Naive thymus-derived CD8-positive, alpha-beta T cell (primary cell): ENCODE measurements at regions not wholly inside any gene's neighbourhood (a gene's known extent, or its start where the extent isn't known, plus 50 kb on each side); places are given as distances from the start of the nearest gene placed in this dataset.

ENCODE experiments used
- ATAC-seq, 2 donors: fragments of 150-1000 bp; cut with Tn5 transposase in 1 of 2; sonication (Bioruptor Pico), chemical (Tn5 transposase) in 1 of 2; 1 replicate in 1 of 2; 2 replicates in 1 of 2; pipeline ENCODE4 v1.10.0; 2021; ENCODE audit warnings: mild to moderate bottlenecking in 2 of 2, moderate library complexity in 2 of 2
- POLR2A ChIA-PET: fragments of 350-600 bp; sonication (Branson Sonifier 250); formaldehyde crosslinking; loops from one replicate; lab custom pipeline; 2021; ENCODE audit warnings: antibody characterized with exemption; lab: Charles Lee
- DNase-seq, 10 donors: peaks; one replicate each; pipeline versions ENCODE4 v3.0.0 to v3.0.0-alpha.2; 2020 to 2022
- H3K27ac Mint-ChIP-seq, 10 donors: one replicate each; pipeline ENCODE4 v1.8.0; 2020 to 2022; ENCODE audit warnings: mild to moderate bottlenecking in 10 of 10, mixed read lengths in 10 of 10, moderate library complexity in 4 of 10, inconsistent platforms in 1 of 10
- H3K27me3 Mint-ChIP-seq, 5 donors: one replicate each; pipeline ENCODE4 v1.8.0; 2021 to 2022; ENCODE audit warnings: mixed read lengths in 5 of 5
- H3K36me3 Mint-ChIP-seq, 3 donors: one replicate each; pipeline ENCODE4 v1.8.0; 2020 to 2022; ENCODE audit warnings: mixed read lengths in 3 of 3, mild to moderate bottlenecking in 2 of 3, inconsistent platforms in 1 of 3
- H3K4me1 Mint-ChIP-seq, 4 donors: one replicate each; pipeline ENCODE4 v1.8.0; 2021 to 2022; ENCODE audit warnings: mixed read lengths in 4 of 4
- H3K4me3 Mint-ChIP-seq, 10 donors: one replicate each; pipeline ENCODE4 v1.8.0; 2020 to 2022; ENCODE audit warnings: mild to moderate bottlenecking in 10 of 10, mixed read lengths in 10 of 10, moderate library complexity in 6 of 10, inconsistent platforms in 1 of 10
- H3K9me3 Mint-ChIP-seq, 9 donors: one replicate each; pipeline ENCODE4 v1.8.0; 2020 to 2022; ENCODE audit warnings: mixed read lengths in 9 of 9, mild to moderate bottlenecking in 3 of 9, inconsistent platforms in 1 of 9, moderate library complexity in 1 of 9

DNA sequence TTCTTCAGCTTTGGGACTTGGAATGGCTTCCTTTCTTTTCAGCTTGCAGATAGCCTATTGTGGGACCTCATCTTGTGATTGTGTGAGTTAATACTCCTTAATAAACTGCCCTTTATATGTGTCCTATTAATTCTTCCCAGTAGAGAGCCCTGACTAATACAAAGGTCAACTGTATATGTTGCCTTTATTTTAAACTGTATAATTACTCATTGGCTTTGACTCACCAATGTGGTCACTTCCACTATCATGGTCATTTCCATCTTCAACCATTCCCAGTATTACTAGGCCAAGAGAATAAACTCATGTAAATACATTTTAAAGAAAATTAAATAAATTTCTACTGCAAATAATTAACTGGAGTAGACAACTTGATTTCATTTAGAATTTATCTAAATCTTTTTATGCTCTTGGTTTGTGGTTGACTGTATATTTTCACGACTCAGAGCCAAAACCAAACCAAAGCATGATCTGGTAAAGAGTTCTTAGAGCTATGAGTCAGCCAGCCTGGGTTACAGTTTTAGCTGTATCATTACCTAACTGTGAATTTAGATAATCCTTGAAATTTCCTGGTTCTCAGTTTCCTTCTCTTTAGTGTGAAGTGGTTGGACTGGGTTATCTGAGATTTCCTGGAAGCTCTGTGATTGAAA is 188.4 kb downstream of the PPP1R3A start:
- peaks cover 0 to 2% (median 0%) of the 10 kb centered on the region in 9 donors for H3K9me3 Mint-ChIP-seq
- ATAC-seq, result no peak
- POLR2A ChIA-PET, result no interaction called here
- no peaks in the 10 kb centered on the region for H3K36me3 Mint-ChIP-seq
- H3K27ac Mint-ChIP-seq, result no peak overlapping the region
- no peaks in the 10 kb centered on the region for H3K27me3 Mint-ChIP-seq
- DNase-seq, result no peak
- H3K4me1 Mint-ChIP-seq, result no peaks in the 10 kb centered on the region
- no peak overlapping the region for H3K4me3 Mint-ChIP-seq

DNA sequence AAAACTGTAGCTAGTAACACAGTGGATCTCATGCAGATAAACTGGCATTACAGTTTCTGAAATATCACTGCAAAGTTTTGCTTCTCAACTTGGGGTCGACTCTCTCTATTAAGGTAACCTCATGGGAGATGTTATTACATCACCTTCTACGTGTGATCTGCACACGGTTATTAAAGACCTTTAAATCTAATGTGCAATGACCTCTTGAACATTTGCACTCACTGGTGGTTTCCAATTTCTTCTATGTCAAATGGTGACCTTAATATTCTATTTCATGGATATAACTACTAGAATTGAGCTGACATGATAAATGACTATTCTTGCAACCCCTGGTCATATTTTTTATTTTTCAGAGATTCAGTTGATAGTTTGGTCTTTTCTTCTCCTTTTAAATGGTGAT is 191.3 kb downstream of the PPP1R3A start:
- Mint-ChIP-seq H3K36me3 (no peaks in the 10 kb centered on the region), H3K4me3 (no peak overlapping the region), H3K9me3 (peaks cover 0 to 2% (median 0%) of the 10 kb centered on the region in 9 donors), H3K4me1 (no peaks in the 10 kb centered on the region), H3K27me3 (peaks cover 0 to 4% (median 0%) of the 10 kb centered on the region in 5 donors), H3K27ac (no peak overlapping the region)
- DNase-seq (no peak), ATAC-seq (no peak)
- POLR2A ChIA-PET, result no interaction called here

DNA sequence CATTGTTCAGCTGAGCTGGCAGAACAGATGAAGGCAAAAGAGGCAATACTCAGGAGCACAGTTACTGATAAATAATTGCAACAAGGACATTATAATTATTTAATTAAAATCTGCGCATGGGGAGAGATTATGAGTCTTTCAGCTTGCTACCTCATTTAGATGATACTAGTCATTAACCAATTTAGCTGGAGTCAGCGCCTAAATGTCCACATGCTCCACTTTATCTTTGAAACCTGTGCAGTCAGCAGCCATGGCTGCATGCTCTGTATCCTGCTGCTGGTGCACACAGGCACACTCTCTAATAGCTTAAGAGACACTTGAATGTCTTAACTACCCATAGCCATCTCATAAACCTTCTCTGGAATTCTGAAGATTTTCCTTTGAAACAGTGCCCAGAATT is 196.8 kb downstream of the PPP1R3A start:
- no peak overlapping the region for H3K4me3 Mint-ChIP-seq
- H3K36me3 Mint-ChIP-seq, result no peaks in the 10 kb centered on the region
- peaks cover 0 to 2% (median 0%) of the 10 kb centered on the region in 9 donors for H3K9me3 Mint-ChIP-seq
- DNase-seq (no peak), ATAC-seq (no peak)
- no peaks in the 10 kb centered on the region for H3K4me1 Mint-ChIP-seq
- POLR2A ChIA-PET, result no interaction called here
- no peak overlapping the region for H3K27ac Mint-ChIP-seq
- H3K27me3 Mint-ChIP-seq, result peaks cover 0 to 4% (median 0%) of the 10 kb centered on the region in 5 donors

DNA sequence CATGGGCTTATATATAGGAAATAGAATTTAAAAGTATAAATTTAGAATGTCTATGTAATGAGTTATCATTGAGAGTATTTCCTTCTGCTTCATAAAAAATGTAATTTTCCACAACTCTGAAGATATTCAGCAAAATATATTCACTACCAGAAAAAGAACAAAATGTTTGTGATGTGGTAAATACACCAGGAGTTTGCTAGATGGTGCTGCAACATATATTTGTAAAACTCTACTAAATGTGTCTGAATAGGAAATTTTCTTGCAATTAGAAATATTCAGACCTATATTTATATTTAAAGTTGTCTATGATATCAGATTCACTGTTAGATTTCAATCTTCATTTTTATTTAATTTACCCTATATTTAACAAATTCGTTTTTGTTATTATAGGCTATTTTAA is 201.1 kb downstream of the PPP1R3A start:
- no peaks in the 10 kb centered on the region for H3K36me3 Mint-ChIP-seq
- peaks cover 0 to 2% (median 0%) of the 10 kb centered on the region in 9 donors for H3K9me3 Mint-ChIP-seq
- H3K27me3 Mint-ChIP-seq, result peaks cover 0 to 2% (median 0%) of the 10 kb centered on the region in 5 donors
- ATAC-seq (no peak), DNase-seq (no peak)
- H3K4me1 Mint-ChIP-seq, result no peaks in the 10 kb centered on the region
- POLR2A ChIA-PET, result no interaction called here
- H3K4me3 Mint-ChIP-seq, result no peak overlapping the region
- no peak overlapping the region for H3K27ac Mint-ChIP-seq

DNA sequence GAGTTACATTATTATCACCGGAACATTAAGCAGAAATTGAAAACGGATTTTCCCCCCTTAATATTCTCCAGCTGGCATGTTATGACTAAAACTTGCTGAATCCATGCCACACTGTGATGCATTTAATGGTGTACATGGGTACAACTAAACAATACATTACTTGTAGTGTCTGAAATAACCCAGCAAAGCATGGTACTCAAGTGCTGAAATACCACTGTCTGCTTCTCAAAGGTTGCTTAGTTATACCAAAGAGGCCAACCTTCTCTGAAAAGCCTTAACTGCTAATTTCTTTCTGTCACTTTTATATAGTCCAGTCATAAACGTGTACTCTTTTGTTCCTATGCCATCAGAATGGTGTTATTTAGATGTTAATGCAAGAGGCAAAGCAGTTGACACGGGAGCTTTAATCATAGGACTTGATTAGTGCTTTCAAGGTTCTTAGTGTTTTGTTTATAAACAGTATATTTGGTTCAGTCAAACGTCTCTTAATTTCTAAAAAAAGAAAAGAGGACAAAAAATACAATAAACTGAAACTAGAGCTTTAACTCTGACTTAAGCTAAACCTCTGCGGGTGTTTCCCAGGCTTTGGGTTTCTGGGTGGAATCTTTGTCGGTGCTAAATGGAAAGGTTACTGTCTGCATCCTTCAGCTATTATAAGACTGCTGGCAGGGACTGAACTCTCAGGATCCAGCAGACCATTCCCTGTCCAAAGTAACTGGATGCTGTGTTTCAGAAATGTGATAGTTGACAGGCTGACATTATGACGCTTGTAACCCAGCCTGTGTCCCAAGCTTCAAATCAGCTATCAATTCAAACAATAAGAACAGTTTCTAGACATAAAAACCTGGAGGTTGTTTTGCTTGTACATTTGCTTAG is 202.6 kb downstream of the PPP1R3A start:
- H3K27ac Mint-ChIP-seq, result no peak overlapping the region
- no peaks in the 10 kb centered on the region for H3K4me1 Mint-ChIP-seq
- H3K9me3 Mint-ChIP-seq, result peaks cover 0 to 5% (median 0%) of the 10 kb centered on the region in 9 donors
- DNase-seq, result no peak
- peaks cover 0 to 2% (median 0%) of the 10 kb centered on the region in 5 donors for H3K27me3 Mint-ChIP-seq
- no peak for ATAC-seq
- POLR2A ChIA-PET, result no interaction called here
- no peak overlapping the region for H3K4me3 Mint-ChIP-seq
- H3K36me3 Mint-ChIP-seq, result no peaks in the 10 kb centered on the region

DNA sequence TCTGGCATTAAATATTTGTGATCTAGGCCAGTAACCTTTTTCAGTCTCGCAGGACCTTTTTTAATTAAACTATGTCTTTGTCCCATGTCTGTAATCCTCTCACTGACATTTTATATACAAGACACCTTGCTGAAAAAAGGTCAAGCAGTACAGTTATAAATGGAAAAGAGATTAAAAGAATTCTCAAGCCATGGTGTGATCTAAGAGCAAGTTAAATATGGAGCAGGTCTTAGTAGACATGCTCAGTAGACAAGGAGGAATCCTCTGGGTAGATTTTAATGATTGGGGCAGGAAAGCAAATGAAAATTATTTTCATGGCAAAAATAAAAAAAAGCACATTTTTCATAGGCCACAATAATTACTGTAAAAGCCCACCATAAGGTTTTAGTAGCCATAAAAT is 203.5 kb downstream of the PPP1R3A start:
- ATAC-seq (no peak), DNase-seq (no peak)
- Mint-ChIP-seq H3K4me3 (no peak overlapping the region), H3K36me3 (no peaks in the 10 kb centered on the region), H3K27me3 (peaks cover 0 to 2% (median 0%) of the 10 kb centered on the region in 5 donors), H3K27ac (no peak overlapping the region), H3K4me1 (no peaks in the 10 kb centered on the region), H3K9me3 (peaks cover 0 to 5% (median 0%) of the 10 kb centered on the region in 9 donors)
- POLR2A ChIA-PET, result no interaction called here

DNA sequence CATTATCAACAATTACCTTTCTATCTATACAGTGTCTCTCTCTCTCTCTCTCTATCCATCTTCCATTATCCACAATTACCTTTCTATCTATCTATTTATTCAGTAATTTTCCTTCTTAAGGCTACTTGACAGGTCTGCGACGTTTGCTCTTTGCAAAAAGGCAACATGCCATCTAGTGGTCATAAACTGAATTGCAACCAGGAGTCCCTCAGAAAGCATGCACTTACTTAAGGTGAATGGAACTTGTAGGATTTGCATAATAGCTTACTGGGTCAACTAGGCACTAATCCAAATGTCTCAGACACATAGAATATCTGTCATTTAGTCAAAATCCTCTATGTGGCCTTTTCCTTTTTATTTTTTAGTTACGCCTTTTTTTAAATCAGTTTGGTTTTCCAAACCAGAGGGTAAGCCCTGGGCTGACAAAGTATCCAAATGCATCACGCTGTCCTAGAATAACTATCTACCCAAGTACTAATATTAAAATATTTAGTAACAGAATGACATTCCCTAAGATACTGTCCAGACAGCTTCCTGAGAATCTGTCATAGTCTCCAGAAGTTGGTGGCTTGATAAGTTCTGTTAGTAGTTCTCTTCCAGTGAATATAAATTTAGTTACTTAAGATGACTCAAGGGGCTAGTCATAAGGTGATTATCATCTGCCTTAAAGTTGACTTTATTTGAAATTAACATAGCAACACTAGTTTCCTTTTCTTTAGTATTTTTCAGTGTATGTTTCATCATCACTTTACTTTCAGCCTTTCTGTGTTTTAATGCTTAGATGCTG is 208.3 kb downstream of the PPP1R3A start:
- ATAC-seq, result peak in 1 of 2 donors; percentile 62
- no peak overlapping the region for H3K27ac Mint-ChIP-seq

DNA sequence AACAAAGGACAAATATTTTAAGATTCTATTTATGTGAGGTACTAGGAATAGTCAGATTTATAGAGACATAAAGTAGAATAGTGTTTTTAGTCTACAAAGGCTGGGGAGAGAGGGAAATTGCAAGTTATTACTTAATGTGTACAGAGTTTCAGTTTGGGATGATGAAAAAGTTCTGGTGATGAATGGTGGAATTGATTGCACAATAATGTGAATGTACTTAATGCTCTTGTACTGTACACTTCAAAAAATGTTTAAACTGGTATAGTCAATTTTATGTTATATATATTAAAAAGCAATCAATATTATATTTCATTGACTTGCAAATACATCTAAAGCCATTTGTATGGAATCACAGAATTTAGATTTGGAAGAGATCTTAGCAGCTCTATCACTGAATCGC is 213.4 kb downstream of the PPP1R3A start:
- Mint-ChIP-seq H3K4me3 (no peak overlapping the region), H3K27ac (no peak overlapping the region), H3K27me3 (peaks cover 0 to 10% (median 2%) of the 10 kb centered on the region in 5 donors), H3K9me3 (no peaks in the 10 kb centered on the region), H3K36me3 (no peaks in the 10 kb centered on the region), H3K4me1 (no peaks in the 10 kb centered on the region)
- DNase-seq, result no peak
- no peak for ATAC-seq
- POLR2A ChIA-PET, result no interaction called here

More for the DNA sequence above, 208.3 kb downstream of the PPP1R3A start:
- no peak overlapping the region for H3K4me3 Mint-ChIP-seq
- no peaks in the 10 kb centered on the region for H3K36me3 Mint-ChIP-seq
- peaks cover 0 to 5% (median 0%) of the 10 kb centered on the region in 9 donors for H3K9me3 Mint-ChIP-seq
- peaks cover 0 to 10% (median 2%) of the 10 kb centered on the region in 5 donors for H3K27me3 Mint-ChIP-seq
- peak in 8 of 10 donors; percentile 10 to 60 (median 38) for DNase-seq
- H3K4me1 Mint-ChIP-seq, result no peaks in the 10 kb centered on the region
- POLR2A ChIA-PET, result no interaction called here

DNA sequence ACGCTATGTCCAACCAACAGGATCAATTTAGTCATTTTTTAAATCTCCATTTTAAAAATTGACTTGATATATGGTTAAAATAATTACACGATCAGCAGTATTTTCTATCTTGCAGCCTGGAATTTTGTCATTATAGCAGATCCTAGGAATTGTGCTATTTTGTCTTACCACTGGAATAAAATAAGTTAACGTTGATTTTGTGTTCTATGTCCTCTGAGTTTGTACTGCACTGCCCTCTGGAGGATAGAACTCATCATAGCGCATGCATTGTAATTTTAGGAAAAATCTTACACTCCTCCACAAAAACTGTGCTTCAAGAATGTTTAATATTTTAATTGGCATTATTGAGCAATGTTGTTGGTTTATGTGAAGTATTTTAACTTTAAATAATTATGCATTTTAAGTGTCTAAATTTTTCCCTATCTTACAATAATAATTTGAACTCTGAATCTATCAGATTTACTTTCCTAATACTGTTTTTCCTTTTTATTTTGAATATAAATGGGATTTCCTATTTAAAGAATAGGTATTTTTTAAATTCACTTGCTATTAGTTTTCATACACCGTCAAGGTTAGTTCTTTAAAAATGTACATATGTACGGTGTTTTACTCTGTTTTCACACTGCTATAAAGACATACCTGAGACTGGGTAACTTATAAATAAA is 220.1 kb downstream of the PPP1R3A start:
- no peak for ATAC-seq
- Mint-ChIP-seq H3K27me3 (peaks cover 0 to 4% (median 0%) of the 10 kb centered on the region in 5 donors), H3K36me3 (no peaks in the 10 kb centered on the region), H3K9me3 (no peaks in the 10 kb centered on the region), H3K4me3 (no peak overlapping the region), H3K4me1 (no peaks in the 10 kb centered on the region), H3K27ac (no peak overlapping the region)
- no peak for DNase-seq
- POLR2A ChIA-PET, result no interaction called here

DNA sequence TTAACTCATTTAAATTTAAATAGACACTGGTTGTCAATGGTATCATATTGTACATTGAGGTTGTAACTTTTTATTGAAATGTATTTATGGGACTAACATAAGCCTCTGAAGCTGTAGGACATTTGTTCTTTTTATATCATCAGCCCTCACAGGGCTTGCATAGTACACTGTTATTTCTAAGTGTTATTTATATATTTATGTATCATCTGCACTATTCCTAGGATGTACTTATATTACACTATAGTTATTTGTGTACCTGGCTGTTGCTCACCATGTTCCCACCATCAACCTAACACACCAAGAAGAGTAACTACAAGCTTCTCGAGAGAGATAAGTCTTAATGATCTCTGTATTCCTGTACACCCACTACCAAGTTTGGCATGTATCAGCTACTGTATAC is 224.7 kb downstream of the PPP1R3A start:
- no peak for ATAC-seq
- H3K9me3 Mint-ChIP-seq, result no peaks in the 10 kb centered on the region
- no peak overlapping the region for H3K4me3 Mint-ChIP-seq
- H3K27me3 Mint-ChIP-seq, result peaks cover 0 to 4% (median 0%) of the 10 kb centered on the region in 5 donors
- no peaks in the 10 kb centered on the region for H3K36me3 Mint-ChIP-seq
- no peaks in the 10 kb centered on the region for H3K4me1 Mint-ChIP-seq
- POLR2A ChIA-PET, result no interaction called here
- no peak overlapping the region for H3K27ac Mint-ChIP-seq
- DNase-seq, result no peak

DNA sequence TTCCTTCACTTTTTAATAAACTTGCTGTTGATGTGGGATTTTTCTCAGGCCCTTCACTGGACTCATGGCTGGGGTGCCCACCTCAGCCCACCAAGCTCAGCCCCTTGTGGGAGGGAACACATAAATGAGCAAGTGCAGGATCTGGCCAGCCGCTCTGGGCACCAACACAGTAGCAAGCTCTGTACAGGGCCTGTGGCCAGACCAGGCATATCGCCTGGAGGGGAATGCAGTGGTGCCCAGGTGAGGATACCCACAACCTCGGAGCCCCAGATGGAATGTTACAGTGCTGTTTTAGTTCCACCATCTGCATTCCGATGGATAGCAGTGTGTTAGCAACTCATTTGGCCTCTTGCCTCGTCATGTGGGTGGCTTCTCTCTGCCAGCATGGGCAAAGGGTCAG is 234.6 kb downstream of the PPP1R3A start:
- Mint-ChIP-seq H3K4me3 (no peak overlapping the region), H3K27ac (no peak overlapping the region), H3K4me1 (no peaks in the 10 kb centered on the region), H3K9me3 (peaks cover 0 to 9% (median 2%) of the 10 kb centered on the region in 9 donors), H3K36me3 (no peaks in the 10 kb centered on the region), H3K27me3 (no peaks in the 10 kb centered on the region)
- DNase-seq, result no peak
- ATAC-seq, result no peak
- POLR2A ChIA-PET, result no interaction called here

DNA sequence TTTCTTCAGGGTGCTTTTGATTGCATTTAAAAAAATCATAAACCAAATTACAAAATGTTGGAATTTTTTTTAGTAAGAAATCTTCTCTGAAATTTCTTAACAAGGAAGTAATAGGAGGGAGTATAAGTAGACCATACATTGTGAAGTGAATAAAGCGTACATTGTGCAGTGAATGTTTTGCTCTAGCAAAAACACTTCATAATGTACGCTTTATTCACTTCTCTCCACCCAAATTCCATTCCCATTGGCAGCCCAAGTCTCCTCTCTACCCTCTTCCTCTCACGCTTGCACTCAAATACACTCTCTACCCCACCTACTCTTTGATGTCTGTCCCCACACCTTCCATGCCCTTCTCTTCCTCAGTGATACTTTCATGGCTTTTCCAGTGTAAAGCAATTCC is 241.0 kb downstream of the PPP1R3A start:
- DNase-seq, result no peak
- no peak for ATAC-seq
- Mint-ChIP-seq H3K27me3 (no peaks in the 10 kb centered on the region), H3K4me3 (no peak overlapping the region), H3K4me1 (no peaks in the 10 kb centered on the region), H3K9me3 (peaks cover 0 to 14% (median 0%) of the 10 kb centered on the region in 9 donors), H3K36me3 (no peaks in the 10 kb centered on the region), H3K27ac (no peak overlapping the region)
- POLR2A ChIA-PET, result no interaction called here
